ENCODE measurements at regions not wholly inside any gene's neighbourhood (a gene's known extent, or its start where the extent isn't known, plus 50 kb on each side); places are given as distances from the start of the nearest gene placed in this dataset.

DNA sequence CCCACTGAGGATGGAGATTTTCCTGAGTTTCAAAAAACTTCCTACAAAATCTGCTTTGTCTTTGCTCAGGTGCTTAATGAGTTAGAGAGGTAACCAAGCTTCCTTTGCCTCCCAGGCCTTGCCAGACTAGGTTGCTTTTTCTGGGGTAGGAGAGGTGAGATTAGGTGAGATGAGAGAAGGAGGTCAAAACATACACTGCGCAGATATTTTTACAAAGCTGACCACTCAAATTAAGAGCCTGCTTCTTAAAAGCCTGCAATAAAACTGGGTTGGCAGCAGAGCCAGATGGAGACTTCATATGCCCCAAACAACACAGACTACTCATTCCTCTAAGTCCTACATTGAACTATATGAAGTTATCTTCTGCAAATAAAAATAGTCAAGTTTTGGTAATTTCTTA is 352.5 kb downstream of the NUF2 start:
- no peak overlapping the region for H3K27ac ChIP-seq
- no peak for TF ChIP-seq ZFX (IDR thresholded peaks at IDR 0.05; ENCODE audit: borderline replicate concordance)
- TF ChIP-seq, protein P1, sequence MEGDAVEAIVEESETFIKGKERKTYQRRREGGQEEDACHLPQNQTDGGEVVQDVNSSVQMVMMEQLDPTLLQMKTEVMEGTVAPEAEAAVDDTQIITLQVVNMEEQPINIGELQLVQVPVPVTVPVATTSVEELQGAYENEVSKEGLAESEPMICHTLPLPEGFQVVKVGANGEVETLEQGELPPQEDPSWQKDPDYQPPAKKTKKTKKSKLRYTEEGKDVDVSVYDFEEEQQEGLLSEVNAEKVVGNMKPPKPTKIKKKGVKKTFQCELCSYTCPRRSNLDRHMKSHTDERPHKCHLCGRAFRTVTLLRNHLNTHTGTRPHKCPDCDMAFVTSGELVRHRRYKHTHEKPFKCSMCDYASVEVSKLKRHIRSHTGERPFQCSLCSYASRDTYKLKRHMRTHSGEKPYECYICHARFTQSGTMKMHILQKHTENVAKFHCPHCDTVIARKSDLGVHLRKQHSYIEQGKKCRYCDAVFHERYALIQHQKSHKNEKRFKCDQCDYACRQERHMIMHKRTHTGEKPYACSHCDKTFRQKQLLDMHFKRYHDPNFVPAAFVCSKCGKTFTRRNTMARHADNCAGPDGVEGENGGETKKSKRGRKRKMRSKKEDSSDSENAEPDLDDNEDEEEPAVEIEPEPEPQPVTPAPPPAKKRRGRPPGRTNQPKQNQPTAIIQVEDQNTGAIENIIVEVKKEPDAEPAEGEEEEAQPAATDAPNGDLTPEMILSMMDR (IDR thresholded peaks at IDR 0.05): no peak

DNA sequence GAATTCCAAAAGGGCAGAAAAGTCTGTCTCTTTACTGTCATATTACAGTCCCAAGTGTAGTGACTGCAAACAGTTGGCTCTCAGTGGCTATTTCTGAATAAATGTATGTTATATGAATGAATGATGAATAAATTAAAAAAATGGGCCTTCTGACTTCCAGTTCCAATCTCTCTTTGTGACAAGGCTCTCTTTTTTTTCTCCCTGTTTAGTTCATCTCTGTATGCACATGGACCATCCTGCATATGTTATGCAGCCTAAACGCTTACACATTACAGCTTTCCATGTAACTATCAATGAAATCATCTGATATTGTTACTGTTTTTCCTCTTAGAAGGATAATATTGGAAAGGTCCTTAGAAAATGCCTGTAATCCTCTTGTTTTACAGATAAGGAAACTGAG is 363.0 kb downstream of the NUF2 start:
- no peak overlapping the region for H3K27ac ChIP-seq
- TF ChIP-seq, protein P1 (IDR thresholded peaks at IDR 0.05): no peak
- no peak for TF ChIP-seq ZFX (IDR thresholded peaks at IDR 0.05; ENCODE audit: borderline replicate concordance)

DNA sequence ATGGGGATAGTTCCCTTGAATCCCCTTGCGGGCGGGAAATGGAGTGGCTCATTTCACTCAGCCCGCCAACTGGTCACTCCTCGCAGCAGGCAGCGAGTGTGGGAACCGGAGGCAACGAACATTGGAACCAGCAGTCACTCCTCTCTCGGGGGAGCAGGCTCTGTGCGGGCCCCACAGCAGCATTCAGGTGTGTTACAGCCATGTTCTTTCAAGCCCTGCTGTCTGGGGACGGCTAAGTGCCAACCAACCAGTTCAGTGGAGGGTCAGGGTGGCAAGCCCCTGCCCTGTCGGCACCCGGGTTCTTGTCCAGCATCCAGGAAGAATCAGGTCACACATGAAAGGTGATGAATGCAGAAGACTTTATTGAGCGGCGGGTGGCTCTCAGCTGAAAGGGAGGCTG is 370.5 kb downstream of the NUF2 start:
- TF ChIP-seq, protein P1 (IDR thresholded peaks at IDR 0.05): no peak
- no peak for TF ChIP-seq ZFX (IDR thresholded peaks at IDR 0.05; ENCODE audit: borderline replicate concordance)
- H3K27ac ChIP-seq: no peak overlapping the region

DNA sequence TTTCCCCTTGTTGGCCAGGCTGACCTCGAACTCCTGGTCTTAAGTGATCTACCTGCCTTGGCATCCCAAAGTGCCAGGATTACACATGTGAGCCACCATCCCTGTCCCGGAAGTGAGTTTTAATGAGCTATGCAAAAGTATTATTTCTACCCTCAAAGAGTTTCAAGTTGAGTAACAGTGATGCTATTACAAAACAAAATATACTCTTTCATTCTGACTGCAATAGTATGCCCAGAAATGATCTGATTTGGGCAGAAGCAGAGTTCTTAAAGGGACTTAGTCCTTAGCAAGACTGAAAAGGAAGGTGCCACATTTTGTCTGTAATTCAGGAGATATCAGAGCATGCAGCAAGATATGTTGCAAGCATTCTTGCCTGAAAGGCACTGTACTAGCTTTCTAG is 375.4 kb downstream of the NUF2 start:
- no peak overlapping the region for H3K27ac ChIP-seq
- TF ChIP-seq ZFX (IDR thresholded peaks at IDR 0.05; ENCODE audit: borderline replicate concordance): no peak
- TF ChIP-seq, protein P1 (IDR thresholded peaks at IDR 0.05): no peak

DNA sequence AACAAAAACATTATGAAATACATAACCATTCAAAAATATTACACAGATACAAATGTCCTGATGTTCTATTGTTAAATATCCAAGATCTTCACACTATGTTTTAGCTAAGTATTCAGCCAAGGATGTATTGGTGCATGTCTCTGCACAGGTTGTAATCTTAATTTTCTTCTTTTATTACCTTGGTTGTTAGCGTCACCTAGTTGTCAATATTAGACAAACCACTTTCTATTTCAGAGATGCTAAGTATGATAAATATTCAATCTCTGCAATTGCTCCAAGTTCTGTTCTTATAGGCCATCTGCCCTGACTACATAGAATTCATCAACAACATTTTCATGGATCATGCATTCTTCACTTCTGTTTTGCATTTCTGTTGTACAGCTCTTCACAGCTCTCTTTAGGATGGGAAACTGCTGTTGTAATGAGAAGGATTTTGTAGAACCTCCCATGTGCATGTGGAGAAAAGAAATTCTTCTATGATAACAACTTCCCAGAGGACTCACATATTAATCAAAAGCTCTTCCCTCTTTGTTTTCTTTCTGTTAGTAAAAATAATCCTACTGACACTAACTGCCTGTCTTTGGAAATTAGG is 380.1 kb downstream of the NUF2 start:
- H3K27ac ChIP-seq: no peak overlapping the region
- no peak for TF ChIP-seq ZFX (IDR thresholded peaks at IDR 0.05; ENCODE audit: borderline replicate concordance)
- TF ChIP-seq, protein P1 (IDR thresholded peaks at IDR 0.05): peak; percentile 31; the same call in 1 of the 2 replicates

GRCh38 chr1:163703794-163704193 is 382.0 kb downstream of the NUF2 start:
- TF ChIP-seq, protein P1 (IDR thresholded peaks at IDR 0.05): no peak
- TF ChIP-seq ZFX (IDR thresholded peaks at IDR 0.05; ENCODE audit: borderline replicate concordance): no peak

DNA sequence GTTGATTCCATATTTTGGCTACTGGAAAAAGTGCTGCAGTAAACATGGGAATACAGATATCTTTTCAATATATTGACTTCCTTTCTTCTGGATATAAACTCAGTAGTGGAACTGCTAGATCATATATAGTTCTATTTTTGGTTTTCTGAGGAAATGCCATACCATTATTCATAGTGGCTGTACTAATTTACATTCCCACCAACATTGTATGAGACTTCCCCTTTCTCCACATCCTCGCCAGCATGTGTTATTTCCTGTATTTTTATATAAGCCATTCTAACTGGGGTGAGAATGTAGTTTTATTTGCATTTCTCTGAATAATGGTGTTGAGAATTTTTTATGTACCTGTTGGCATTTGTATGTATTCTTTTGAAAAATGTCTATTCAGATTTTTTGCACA is 385.2 kb downstream of the NUF2 start:
- TF ChIP-seq ZFX (IDR thresholded peaks at IDR 0.05; ENCODE audit: borderline replicate concordance): no peak
- TF ChIP-seq, protein P1 (IDR thresholded peaks at IDR 0.05): no peak

More at GRCh38 chr1:163703794-163704193, 382.0 kb downstream of the NUF2 start:
- H3K27ac ChIP-seq: no peak overlapping the region

More for the DNA sequence above, 385.2 kb downstream of the NUF2 start:
- H3K27ac ChIP-seq: no peak overlapping the region

Measured in 22Rv1 (cell line).